ENCODE measurements at regions not wholly inside any gene's neighbourhood (a gene's known extent, or its start where the extent isn't known, plus 50 kb on each side); places are given as distances from the start of the nearest gene placed in this dataset.

DNA sequence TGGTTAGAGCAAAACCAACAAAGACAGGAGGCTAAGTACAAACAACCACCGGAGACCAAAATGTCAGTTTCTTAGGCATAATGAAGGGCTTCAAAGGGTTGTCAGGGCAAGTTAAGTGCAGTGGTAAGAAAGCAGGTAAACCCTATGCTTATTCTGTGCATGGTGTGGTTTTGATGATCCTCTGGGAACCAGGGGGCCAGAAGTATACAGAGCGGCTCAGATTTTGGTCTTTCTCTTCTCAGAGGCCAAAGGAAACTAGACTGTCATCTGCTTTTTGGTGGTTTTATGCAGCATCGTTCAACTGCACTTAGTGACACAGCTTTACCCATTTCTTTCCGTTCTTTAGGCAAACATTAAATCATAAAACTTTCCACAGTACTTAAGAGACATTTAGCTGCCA is 332.7 kb upstream of the CELF2 start:
- TF ChIP-seq, protein P1, sequence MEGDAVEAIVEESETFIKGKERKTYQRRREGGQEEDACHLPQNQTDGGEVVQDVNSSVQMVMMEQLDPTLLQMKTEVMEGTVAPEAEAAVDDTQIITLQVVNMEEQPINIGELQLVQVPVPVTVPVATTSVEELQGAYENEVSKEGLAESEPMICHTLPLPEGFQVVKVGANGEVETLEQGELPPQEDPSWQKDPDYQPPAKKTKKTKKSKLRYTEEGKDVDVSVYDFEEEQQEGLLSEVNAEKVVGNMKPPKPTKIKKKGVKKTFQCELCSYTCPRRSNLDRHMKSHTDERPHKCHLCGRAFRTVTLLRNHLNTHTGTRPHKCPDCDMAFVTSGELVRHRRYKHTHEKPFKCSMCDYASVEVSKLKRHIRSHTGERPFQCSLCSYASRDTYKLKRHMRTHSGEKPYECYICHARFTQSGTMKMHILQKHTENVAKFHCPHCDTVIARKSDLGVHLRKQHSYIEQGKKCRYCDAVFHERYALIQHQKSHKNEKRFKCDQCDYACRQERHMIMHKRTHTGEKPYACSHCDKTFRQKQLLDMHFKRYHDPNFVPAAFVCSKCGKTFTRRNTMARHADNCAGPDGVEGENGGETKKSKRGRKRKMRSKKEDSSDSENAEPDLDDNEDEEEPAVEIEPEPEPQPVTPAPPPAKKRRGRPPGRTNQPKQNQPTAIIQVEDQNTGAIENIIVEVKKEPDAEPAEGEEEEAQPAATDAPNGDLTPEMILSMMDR (IDR thresholded peaks at IDR 0.05; ENCODE audit: low read length) = no peak
- TF ChIP-seq EZH2 (IDR thresholded peaks at IDR 0.05; ENCODE audit: borderline replicate concordance, low read length) = no peak
- no peak overlapping the region for H3K9ac ChIP-seq (ENCODE audit: low read length)

DNA sequence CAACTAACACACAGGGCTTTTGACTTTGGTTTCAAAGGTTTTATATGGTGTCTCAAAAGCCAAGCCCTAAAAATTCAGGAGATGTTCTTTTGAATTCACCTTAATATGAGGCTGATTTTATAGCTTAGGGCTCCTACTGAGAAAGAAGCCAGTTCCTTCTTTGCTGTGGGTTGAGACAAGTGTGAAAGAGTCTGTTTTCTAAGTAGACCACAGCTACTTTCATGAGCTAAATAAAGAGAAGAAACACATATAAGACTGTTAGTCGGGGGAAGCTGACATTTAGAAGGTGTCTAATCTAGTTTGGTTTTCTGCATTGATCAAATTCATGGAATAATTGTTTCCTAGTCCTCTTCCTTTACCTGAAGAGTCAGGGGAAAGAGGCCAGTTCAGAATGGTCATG is 332.1 kb upstream of the CELF2 start:
- H3K79me2 ChIP-seq (ENCODE audit: insufficient read depth, low read length) = no peaks in the 10 kb centered on the region
- H3K9me3 ChIP-seq (ENCODE audit: low read length) = no peaks in the 10 kb centered on the region
- H3K4me1 ChIP-seq (ENCODE audit: insufficient read depth, low read length, severe bottlenecking) = no peaks in the 10 kb centered on the region
- H4K20me1 ChIP-seq (ENCODE audit: insufficient read depth, low read length) = no peaks in the 10 kb centered on the region
- no peaks in the 10 kb centered on the region for H3K27me3 ChIP-seq (ENCODE audit: insufficient read depth, low read length)
- TF ChIP-seq, protein P1 (IDR thresholded peaks at IDR 0.05; ENCODE audit: low read length) = no peak
- TF ChIP-seq EZH2 (IDR thresholded peaks at IDR 0.05; ENCODE audit: borderline replicate concordance, low read length) = no peak
- no peak overlapping the region for H3K4me2 ChIP-seq (ENCODE audit: low read length)
- no peaks in the 10 kb centered on the region for H3F3A ChIP-seq (ENCODE audit: insufficient read depth, low read length)
- no peaks in the 10 kb centered on the region for H3K36me3 ChIP-seq (ENCODE audit: insufficient read depth, low read length)
- H3K4me3 ChIP-seq (ENCODE audit: low read depth, low read length, poor library complexity, severe bottlenecking) = no peak overlapping the region
- H3K9ac ChIP-seq (ENCODE audit: low read length) = no peak overlapping the region
- no peak overlapping the region for H3K27ac ChIP-seq (ENCODE audit: low read depth, low read length, poor library complexity, severe bottlenecking)
- no peak overlapping the region for H2AFZ ChIP-seq (ENCODE audit: low read length)
- H3K9me2 ChIP-seq (ENCODE audit: low read depth, low read length) = no peaks in the 10 kb centered on the region

More for the DNA sequence above, 332.7 kb upstream of the CELF2 start:
- Histone ChIP-seq H3K4me2 (ENCODE audit: low read length) (no peak overlapping the region), H3K4me1 (ENCODE audit: insufficient read depth, low read length, severe bottlenecking) (no peaks in the 10 kb centered on the region), H3K27ac (ENCODE audit: low read depth, low read length, poor library complexity, severe bottlenecking) (no peak overlapping the region), H3K36me3 (ENCODE audit: insufficient read depth, low read length) (no peaks in the 10 kb centered on the region), H3K79me2 (ENCODE audit: insufficient read depth, low read length) (no peaks in the 10 kb centered on the region), H3F3A (ENCODE audit: insufficient read depth, low read length) (no peaks in the 10 kb centered on the region), H3K4me3 (ENCODE audit: low read depth, low read length, poor library complexity, severe bottlenecking) (no peak overlapping the region), H3K9me3 (ENCODE audit: low read length) (no peaks in the 10 kb centered on the region), H2AFZ (ENCODE audit: low read length) (no peak overlapping the region), H3K9me2 (ENCODE audit: low read depth, low read length) (no peaks in the 10 kb centered on the region), H4K20me1 (ENCODE audit: insufficient read depth, low read length) (no peaks in the 10 kb centered on the region), H3K27me3 (ENCODE audit: insufficient read depth, low read length) (no peaks in the 10 kb centered on the region)

DNA sequence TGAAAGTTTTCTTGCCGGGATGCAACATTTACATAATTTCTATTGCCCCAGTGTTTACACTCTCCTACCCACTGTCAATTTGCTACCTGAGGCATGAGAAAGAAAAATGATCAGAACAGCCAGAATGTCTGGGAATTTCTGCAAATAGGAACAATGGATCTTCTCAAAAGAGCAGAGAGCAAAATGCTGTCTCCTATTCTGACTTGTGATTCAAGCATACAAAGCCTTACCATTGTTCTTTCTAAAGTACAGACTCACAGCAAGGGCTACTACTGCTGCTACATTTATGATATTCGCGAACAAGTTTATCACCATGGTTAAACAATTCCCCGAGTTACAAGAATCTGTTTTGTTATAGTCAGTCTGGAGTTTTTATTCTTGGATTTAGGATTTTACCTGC is 329.9 kb upstream of the CELF2 start:
- no peak overlapping the region for H3K9ac ChIP-seq (ENCODE audit: low read length)
- no peak overlapping the region for H3K4me2 ChIP-seq (ENCODE audit: low read length)
- H3K36me3 ChIP-seq (ENCODE audit: insufficient read depth, low read length) = no peaks in the 10 kb centered on the region
- H3K4me1 ChIP-seq (ENCODE audit: insufficient read depth, low read length, severe bottlenecking) = no peaks in the 10 kb centered on the region
- no peaks in the 10 kb centered on the region for H3K9me3 ChIP-seq (ENCODE audit: low read length)
- H3K9me2 ChIP-seq (ENCODE audit: low read depth, low read length) = no peaks in the 10 kb centered on the region
- H3F3A ChIP-seq (ENCODE audit: insufficient read depth, low read length) = no peaks in the 10 kb centered on the region
- no peaks in the 10 kb centered on the region for H3K79me2 ChIP-seq (ENCODE audit: insufficient read depth, low read length)
- no peak overlapping the region for H3K4me3 ChIP-seq (ENCODE audit: low read depth, low read length, poor library complexity, severe bottlenecking)
- no peak overlapping the region for H3K27ac ChIP-seq (ENCODE audit: low read depth, low read length, poor library complexity, severe bottlenecking)
- TF ChIP-seq EZH2 (IDR thresholded peaks at IDR 0.05; ENCODE audit: borderline replicate concordance, low read length) = no peak
- TF ChIP-seq, protein P1 (IDR thresholded peaks at IDR 0.05; ENCODE audit: low read length) = no peak
- no peaks in the 10 kb centered on the region for H4K20me1 ChIP-seq (ENCODE audit: insufficient read depth, low read length)
- no peaks in the 10 kb centered on the region for H3K27me3 ChIP-seq (ENCODE audit: insufficient read depth, low read length)
- no peak overlapping the region for H2AFZ ChIP-seq (ENCODE audit: low read length)
